Omental fat pad (tissue), 3 donors: ENCODE measurements at regions not wholly inside any gene's neighbourhood (a gene's known extent, or its start where the extent isn't known, plus 50 kb on each side); places are given as distances from the start of the nearest gene placed in this dataset.
A peak's percentile ranks its signal among the peaks of the same experiment; 100 is the strongest.

Source experiments
- ATAC-seq: fragments of 150-250 bp; one replicate; pipeline ENCODE4 v1.9.1; 2016; ENCODE audit warnings: mild to moderate bottlenecking, moderate library complexity; ENCODE audit not compliant: low FRiP score
- DNase-seq: peaks from one replicate; pipeline ENCODE4 v3.0.0-alpha.2; 2019; ENCODE audit warnings: low spot score
- TF ChIP-seq, protein P1 (sequence below), 3 donors: fragments of 450-650 bp; IDR thresholded peaks; one replicate each; pipeline ENCODE4 v1.5.1; 2016 to 2017; ENCODE audit warnings: antibody characterized with exemption in 3 of 3, mild to moderate bottlenecking in 3 of 3, moderate library complexity in 2 of 3

DNA sequence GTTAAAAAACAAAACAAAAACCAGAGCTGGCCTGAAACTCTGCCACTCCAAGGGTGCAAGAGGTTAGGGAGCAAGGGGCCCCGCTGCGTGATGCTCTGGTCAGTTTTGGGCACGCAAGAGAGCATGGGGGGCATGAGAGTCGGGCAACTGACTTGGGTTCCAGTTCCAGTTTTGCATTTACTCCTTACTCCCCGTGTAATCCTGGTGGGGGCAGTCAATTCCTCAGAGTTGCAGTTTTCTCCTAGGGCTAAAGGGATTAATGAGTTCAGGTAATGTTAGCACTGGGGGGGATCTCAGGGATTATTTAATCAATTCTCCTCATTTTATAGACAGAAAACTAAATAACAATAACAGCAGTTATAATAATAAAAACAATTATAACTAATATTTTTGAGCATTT is 72.9 kb upstream of the PMFBP1 start:
- no peak for ATAC-seq
- TF ChIP-seq, protein P1, sequence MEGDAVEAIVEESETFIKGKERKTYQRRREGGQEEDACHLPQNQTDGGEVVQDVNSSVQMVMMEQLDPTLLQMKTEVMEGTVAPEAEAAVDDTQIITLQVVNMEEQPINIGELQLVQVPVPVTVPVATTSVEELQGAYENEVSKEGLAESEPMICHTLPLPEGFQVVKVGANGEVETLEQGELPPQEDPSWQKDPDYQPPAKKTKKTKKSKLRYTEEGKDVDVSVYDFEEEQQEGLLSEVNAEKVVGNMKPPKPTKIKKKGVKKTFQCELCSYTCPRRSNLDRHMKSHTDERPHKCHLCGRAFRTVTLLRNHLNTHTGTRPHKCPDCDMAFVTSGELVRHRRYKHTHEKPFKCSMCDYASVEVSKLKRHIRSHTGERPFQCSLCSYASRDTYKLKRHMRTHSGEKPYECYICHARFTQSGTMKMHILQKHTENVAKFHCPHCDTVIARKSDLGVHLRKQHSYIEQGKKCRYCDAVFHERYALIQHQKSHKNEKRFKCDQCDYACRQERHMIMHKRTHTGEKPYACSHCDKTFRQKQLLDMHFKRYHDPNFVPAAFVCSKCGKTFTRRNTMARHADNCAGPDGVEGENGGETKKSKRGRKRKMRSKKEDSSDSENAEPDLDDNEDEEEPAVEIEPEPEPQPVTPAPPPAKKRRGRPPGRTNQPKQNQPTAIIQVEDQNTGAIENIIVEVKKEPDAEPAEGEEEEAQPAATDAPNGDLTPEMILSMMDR (IDR thresholded peaks at IDR 0.05): no peak

DNA sequence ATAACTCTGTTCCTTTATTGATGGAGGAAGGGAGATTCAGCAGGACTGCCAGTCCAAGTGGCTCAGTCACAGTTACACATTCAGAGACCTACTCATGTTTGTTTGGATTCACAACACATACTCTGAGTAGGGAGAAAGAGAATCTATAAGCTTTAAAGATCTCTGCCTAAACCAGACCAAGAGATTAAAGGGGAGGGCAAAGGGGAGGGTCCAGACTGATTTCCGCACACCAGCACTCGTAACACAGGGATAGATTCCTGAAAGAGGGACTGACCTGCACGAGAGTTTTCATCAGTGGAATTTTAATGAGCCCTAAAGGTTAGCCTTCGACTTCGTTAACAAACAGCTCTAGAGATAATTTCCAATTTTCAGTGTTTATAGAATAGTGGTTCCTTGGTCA is 71.7 kb upstream of the PMFBP1 start:
- DNase-seq: no peak
- TF ChIP-seq, protein P1 (IDR thresholded peaks at IDR 0.05): no peak
- ATAC-seq: no peak

More for the DNA sequence above, 72.9 kb upstream of the PMFBP1 start:
- DNase-seq: no peak

DNA sequence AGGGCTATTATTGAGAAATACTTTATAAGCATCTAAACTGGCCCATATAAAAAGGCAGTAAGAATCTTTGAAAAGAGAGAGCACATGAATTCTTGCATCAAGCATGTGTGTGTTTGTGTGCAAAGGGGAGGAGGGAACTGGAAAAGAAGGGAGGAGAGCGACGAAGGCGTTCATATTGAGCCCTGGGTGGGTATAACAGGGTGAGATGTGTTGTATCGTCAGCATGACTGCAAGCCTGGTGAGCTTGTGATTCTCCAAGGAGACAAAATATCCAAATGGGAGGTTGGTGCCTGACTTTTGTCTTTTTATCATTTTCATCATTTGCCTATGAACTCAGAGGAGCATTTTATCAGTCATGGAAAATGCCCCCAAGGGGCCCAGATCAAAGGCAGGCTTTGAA is 70.8 kb upstream of the PMFBP1 start:
- TF ChIP-seq, protein P1 (IDR thresholded peaks at IDR 0.05): no peak
- ATAC-seq (no peak), DNase-seq (no peak)

DNA sequence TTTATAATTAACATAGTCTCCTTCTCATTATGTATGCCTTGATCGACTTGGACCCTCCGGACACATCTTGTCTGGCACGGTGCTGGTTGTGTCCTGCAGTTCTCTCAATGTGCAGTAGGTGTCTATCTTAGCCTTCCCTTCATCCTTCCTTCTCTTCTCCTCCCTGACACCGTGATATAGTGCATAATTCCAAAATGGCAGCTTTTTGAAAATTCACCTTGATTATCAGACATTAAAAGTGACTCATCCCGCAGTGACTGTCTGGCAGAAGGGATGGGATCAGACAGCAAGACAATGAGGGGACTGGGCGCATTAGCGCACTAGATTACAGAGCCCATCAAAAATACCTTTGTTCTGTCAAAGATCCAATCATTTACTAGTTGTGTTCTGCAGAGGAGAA is 70.0 kb upstream of the PMFBP1 start:
- TF ChIP-seq, protein P1 (IDR thresholded peaks at IDR 0.05): peak in 1 of 3 donors; percentile 45
- peak; percentile 83 for ATAC-seq

DNA sequence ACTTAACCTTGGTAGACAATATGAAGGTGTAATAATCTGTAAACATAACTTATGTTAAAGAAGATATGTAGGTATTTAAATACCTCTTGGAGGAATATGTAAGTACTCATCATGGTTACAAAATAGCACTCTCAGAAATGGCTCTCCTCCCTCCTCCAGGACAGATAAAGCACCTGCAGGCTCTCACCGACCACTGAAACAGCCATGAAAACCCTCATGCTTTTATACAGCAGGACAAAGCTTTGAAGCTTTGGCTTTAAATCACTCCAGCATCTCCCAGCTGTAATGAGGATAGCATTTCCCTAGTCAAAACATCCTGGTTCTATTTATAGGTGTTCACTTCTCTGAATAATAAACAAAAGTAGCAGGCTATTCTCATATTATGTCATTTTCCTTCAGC is 69.1 kb upstream of the PMFBP1 start:
- TF ChIP-seq, protein P1 (IDR thresholded peaks at IDR 0.05): no peak
- ATAC-seq (no peak), DNase-seq (no peak)

More for the DNA sequence above, 70.0 kb upstream of the PMFBP1 start:
- no peak for DNase-seq

DNA sequence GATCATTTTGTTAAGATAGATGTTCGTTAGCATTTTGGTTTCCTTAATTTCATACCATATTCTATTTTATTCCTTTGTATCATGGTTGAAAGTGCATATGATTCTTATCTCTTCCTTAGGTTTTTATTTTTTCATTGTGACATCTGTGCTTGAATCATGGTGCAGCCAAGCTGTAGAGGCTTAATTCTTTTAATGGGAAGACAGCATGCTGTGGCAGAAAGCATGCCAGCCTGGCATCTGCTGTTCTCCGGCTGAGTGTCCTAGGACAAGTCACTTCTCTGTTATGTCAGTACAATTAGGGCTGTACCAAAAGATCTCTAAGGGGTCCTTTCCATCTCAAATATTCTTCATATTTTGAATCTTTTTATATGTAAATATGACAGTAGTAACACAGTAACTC is 68.5 kb upstream of the PMFBP1 start:
- TF ChIP-seq, protein P1 (IDR thresholded peaks at IDR 0.05): no peak
- ATAC-seq (no peak), DNase-seq (no peak)

DNA sequence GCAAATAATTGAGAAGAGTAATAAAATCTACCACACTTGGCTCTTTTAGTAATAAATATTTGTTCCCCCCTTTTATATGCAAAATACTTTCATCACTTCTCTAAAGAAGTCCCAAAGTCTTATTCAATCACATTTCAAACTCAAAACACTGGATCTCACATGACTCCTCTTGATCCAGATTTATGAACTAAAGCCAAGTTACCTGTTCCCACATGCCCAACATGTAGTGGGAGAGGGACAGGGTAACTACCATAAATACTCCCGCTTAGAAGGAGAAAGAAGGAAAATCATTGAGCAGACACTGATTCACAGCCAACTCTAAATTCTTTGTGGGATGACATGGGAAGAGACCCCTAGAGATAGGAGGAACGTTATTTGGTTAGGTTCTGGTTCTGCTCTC is 64.9 kb upstream of the PMFBP1 start:
- DNase-seq (no peak), ATAC-seq (no peak)
- TF ChIP-seq, protein P1 (IDR thresholded peaks at IDR 0.05): no peak
